Ishikawa (cell line): ENCODE measurements at regions not wholly inside any gene's neighbourhood (a gene's known extent, or its start where the extent isn't known, plus 50 kb on each side); places are given as distances from the start of the nearest gene placed in this dataset.

ENCODE experiments used
- CEBPB ChIP-seq: IDR thresholded peaks from 2 replicates; pipeline ENCODE4 v1.6.1; 2012
- CREB1 ChIP-seq: IDR thresholded peaks from 2 replicates; pipeline ENCODE4 v1.6.1; 2012; ENCODE audit warnings: low read depth
- EGR1 ChIP-seq: IDR thresholded peaks from 2 replicates; pipeline ENCODE4 v1.6.1; 2012
- EP300 ChIP-seq: IDR thresholded peaks from 2 replicates; pipeline ENCODE4 v1.6.1; 2012; ENCODE audit warnings: borderline replicate concordance
- FOXM1 ChIP-seq: IDR thresholded peaks from 2 replicates; pipeline ENCODE4 v1.6.1; 2012; ENCODE audit warnings: low read depth, borderline replicate concordance
- MAX ChIP-seq: IDR thresholded peaks from 2 replicates; pipeline ENCODE4 v1.6.1; 2012
- NFIC ChIP-seq: IDR thresholded peaks from 2 replicates; pipeline ENCODE4 v1.6.1; 2012
- RAD21 ChIP-seq: IDR thresholded peaks from 2 replicates; pipeline ENCODE4 v1.6.1; 2012; ENCODE audit warnings: low read depth
- REST ChIP-seq: IDR thresholded peaks from 2 replicates; pipeline ENCODE4 v1.6.1; 2012; ENCODE audit warnings: low read depth, mild to moderate bottlenecking
- TAF1 ChIP-seq: IDR thresholded peaks from 2 replicates; pipeline ENCODE4 v1.6.1; 2012; ENCODE audit warnings: low read depth, mild to moderate bottlenecking
- TCF12 ChIP-seq: IDR thresholded peaks from 2 replicates; pipeline ENCODE4 v1.6.1; 2012; ENCODE audit warnings: low read depth
- TEAD4 ChIP-seq: IDR thresholded peaks from 2 replicates; pipeline ENCODE4 v1.6.1; 2012
- USF1 ChIP-seq: IDR thresholded peaks from 2 replicates; pipeline ENCODE4 v1.6.1; 2012
- YY1 ChIP-seq: IDR thresholded peaks from 2 replicates; pipeline ENCODE4 v1.6.1; 2012; ENCODE audit warnings: low read depth
- ZBTB7A ChIP-seq: IDR thresholded peaks from 2 replicates; pipeline ENCODE4 v1.6.1; 2012; ENCODE audit warnings: low read depth

- TF ChIP-seq REST: no peak
- no peak for TF ChIP-seq NFIC
- no peak for TF ChIP-seq TAF1
- TF ChIP-seq TCF12: no peak
- no peak for TF ChIP-seq TEAD4
- TF ChIP-seq ZBTB7A: no peak
- TF ChIP-seq CREB1: no peak
Observed at GRCh38 chr1:72516264-72516663, 233.9 kb upstream of the NEGR1 start.

- TF ChIP-seq CEBPB (no peak), FOXM1 (no peak), ZBTB7A (no peak), MAX (no peak), TEAD4 (no peak), RAD21 (no peak), NFIC (no peak), CREB1 (no peak), YY1 (no peak), EGR1 (no peak), TCF12 (no peak), TAF1 (no peak), USF1 (no peak), REST (no peak), EP300 (no peak)
Observed at GRCh38 chr1:72498371-72498770, 216.0 kb upstream of the NEGR1 start.

GRCh38 chr1:72489801-72490200 lies 207.5 kb upstream of the NEGR1 start:
- TF ChIP-seq REST (no peak), USF1 (no peak), TCF12 (no peak)

- no peak for TF ChIP-seq MAX
- no peak for TF ChIP-seq TAF1
- no peak for TF ChIP-seq FOXM1
- TF ChIP-seq NFIC: no peak
Observed at GRCh38 chr1:72485801-72486200, 203.5 kb upstream of the NEGR1 start.

GRCh38 chr1:72483846-72484357 lies 201.6 kb upstream of the NEGR1 start:
- no peak for TF ChIP-seq CEBPB
- TF ChIP-seq MAX: no peak
- no peak for TF ChIP-seq ZBTB7A
- TF ChIP-seq RAD21: no peak
- TF ChIP-seq YY1: no peak
- no peak for TF ChIP-seq USF1
- TF ChIP-seq NFIC: no peak
- TF ChIP-seq TCF12: no peak
- TF ChIP-seq TAF1: no peak
- TF ChIP-seq FOXM1: no peak
- no peak for TF ChIP-seq EGR1
- no peak for TF ChIP-seq CREB1
